NB4 (cell line): ENCODE measurements at regions not wholly inside any gene's neighbourhood (a gene's known extent, or its start where the extent isn't known, plus 50 kb on each side); places are given as distances from the start of the nearest gene placed in this dataset.

Experiments used
- DNase-seq: peaks from one replicate; pipeline ENCODE4 v3.0.0; 2010; ENCODE audit warnings: low read depth
- H3K4me3 ChIP-seq: one replicate; pipeline ENCODE4 v1.5.1; 2011; ENCODE audit warnings: mild to moderate bottlenecking, low read depth, low read length, moderate library complexity
- CTCF ChIP-seq: IDR thresholded peaks from one replicate; pipeline ENCODE4 v1.5.1; 2012; ENCODE audit warnings: low read depth, low read length
- MAX ChIP-seq: IDR thresholded peaks from 2 replicates; pipeline ENCODE4 v1.6.1; 2011; ENCODE audit warnings: low read depth, low read length
- MYC ChIP-seq: IDR thresholded peaks from 2 replicates; pipeline ENCODE4 v1.6.1; 2011; ENCODE audit warnings: low read depth, low read length
- POLR2A ChIP-seq: IDR thresholded peaks from 2 replicates; pipeline ENCODE4 v1.6.1; 2011; ENCODE audit warnings: mild to moderate bottlenecking; ENCODE audit not compliant: insufficient read length; ENCODE audit errors: extremely low read depth

- TF ChIP-seq MYC (no peak), CTCF (no peak), MAX (no peak), POLR2A (no peak)
Observed at GRCh38 chr13:73996569-73996968, 137.6 kb downstream of the KLF12 start.

GRCh38 chr13:73995736-73996135 lies 138.5 kb downstream of the KLF12 start:
- TF ChIP-seq MYC (no peak), CTCF (no peak), MAX (no peak), POLR2A (no peak)
- no peak for DNase-seq

More at GRCh38 chr13:73996569-73996968, 137.6 kb downstream of the KLF12 start:
- no peak overlapping the region for H3K4me3 ChIP-seq
- DNase-seq = no peak

GRCh38 chr13:73993661-73994060 lies 140.5 kb downstream of the KLF12 start:
- TF ChIP-seq POLR2A (no peak), CTCF (no peak), MAX (no peak), MYC (no peak)
- DNase-seq = no peak
- no peak overlapping the region for H3K4me3 ChIP-seq

More at GRCh38 chr13:73995736-73996135, 138.5 kb downstream of the KLF12 start:
- H3K4me3 ChIP-seq = no peak overlapping the region

- DNase-seq = no peak
- TF ChIP-seq POLR2A (no peak), CTCF (no peak), MYC (no peak), MAX (no peak)
- no peak overlapping the region for H3K4me3 ChIP-seq
Observed at GRCh38 chr13:73991884-73992283, 142.3 kb downstream of the KLF12 start.

GRCh38 chr13:73991384-73991783 lies 142.8 kb downstream of the KLF12 start:
- no peak overlapping the region for H3K4me3 ChIP-seq
- TF ChIP-seq POLR2A = no peak
- no peak for DNase-seq

- no peak overlapping the region for H3K4me3 ChIP-seq
- no peak for TF ChIP-seq CTCF
- no peak for TF ChIP-seq POLR2A
- DNase-seq = no peak
Observed at GRCh38 chr13:73989244-73989843, 144.9 kb downstream of the KLF12 start.
